Naive thymus-derived CD8-positive, alpha-beta T cell (primary cell): ENCODE measurements at regions not wholly inside any gene's neighbourhood (a gene's known extent, or its start where the extent isn't known, plus 50 kb on each side); places are given as distances from the start of the nearest gene placed in this dataset.
"Not testable (repeated sequence)": the region's sequence is repeated elsewhere in the genome, so short reads cannot be mapped to it uniquely, and the experiment has no call there.

Source experiments
- ATAC-seq, 2 donors: fragments of 150-1000 bp; cut with Tn5 transposase in 1 of 2; sonication (Bioruptor Pico), chemical (Tn5 transposase) in 1 of 2; 1 replicate in 1 of 2; 2 replicates in 1 of 2; pipeline ENCODE4 v1.10.0; 2021; ENCODE audit warnings: mild to moderate bottlenecking in 2 of 2, moderate library complexity in 2 of 2
- POLR2A ChIA-PET: fragments of 350-600 bp; sonication (Branson Sonifier 250); formaldehyde crosslinking; loops from one replicate; lab custom pipeline; 2021; ENCODE audit warnings: antibody characterized with exemption; lab: Charles Lee
- DNase-seq, 10 donors: peaks; one replicate each; pipeline versions ENCODE4 v3.0.0 to v3.0.0-alpha.2; 2020 to 2022
- H3K27ac Mint-ChIP-seq, 10 donors: one replicate each; pipeline ENCODE4 v1.8.0; 2020 to 2022; ENCODE audit warnings: mild to moderate bottlenecking in 10 of 10, mixed read lengths in 10 of 10, moderate library complexity in 4 of 10, inconsistent platforms in 1 of 10
- H3K27me3 Mint-ChIP-seq, 5 donors: one replicate each; pipeline ENCODE4 v1.8.0; 2021 to 2022; ENCODE audit warnings: mixed read lengths in 5 of 5
- H3K36me3 Mint-ChIP-seq, 3 donors: one replicate each; pipeline ENCODE4 v1.8.0; 2020 to 2022; ENCODE audit warnings: mixed read lengths in 3 of 3, mild to moderate bottlenecking in 2 of 3, inconsistent platforms in 1 of 3
- H3K4me1 Mint-ChIP-seq, 4 donors: one replicate each; pipeline ENCODE4 v1.8.0; 2021 to 2022; ENCODE audit warnings: mixed read lengths in 4 of 4
- H3K4me3 Mint-ChIP-seq, 10 donors: one replicate each; pipeline ENCODE4 v1.8.0; 2020 to 2022; ENCODE audit warnings: mild to moderate bottlenecking in 10 of 10, mixed read lengths in 10 of 10, moderate library complexity in 6 of 10, inconsistent platforms in 1 of 10
- H3K9me3 Mint-ChIP-seq, 9 donors: one replicate each; pipeline ENCODE4 v1.8.0; 2020 to 2022; ENCODE audit warnings: mixed read lengths in 9 of 9, mild to moderate bottlenecking in 3 of 9, inconsistent platforms in 1 of 9, moderate library complexity in 1 of 9

DNA sequence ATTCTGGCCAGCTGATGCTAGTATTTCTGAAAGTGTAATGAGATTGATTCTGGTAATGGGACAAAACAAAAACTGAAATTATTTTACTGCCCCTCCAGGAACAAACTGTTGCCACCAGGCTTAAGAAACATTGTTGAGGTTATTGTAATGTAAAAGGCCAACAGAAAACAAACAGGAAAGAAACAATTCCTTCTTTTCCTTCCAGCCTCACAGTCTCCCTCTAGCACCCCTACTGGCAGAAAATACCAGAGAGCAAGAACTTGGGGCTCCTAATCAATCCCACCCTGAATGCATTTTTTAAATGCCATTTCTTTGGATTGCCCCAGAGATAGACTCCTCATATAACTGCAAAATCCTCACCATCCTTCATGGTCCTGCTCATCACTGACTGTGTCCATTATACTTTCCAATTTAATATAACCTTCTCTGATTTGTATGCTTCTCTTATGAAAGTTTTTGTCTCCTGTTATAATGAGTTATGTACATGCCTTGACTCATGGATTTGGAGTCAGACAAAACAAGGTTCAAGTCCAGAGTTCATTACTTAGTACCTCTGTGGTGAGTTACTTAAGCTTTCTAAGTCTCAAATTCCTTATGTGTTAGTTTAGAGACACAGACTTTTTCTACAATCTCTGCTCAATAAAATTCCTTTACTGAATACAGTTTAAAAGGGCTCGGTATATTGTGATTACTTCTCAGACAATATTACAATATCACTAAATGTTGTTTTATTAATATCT is 157.9 kb upstream of the FBN2 start:
- DNase-seq (no peak), ATAC-seq (no peak)
- POLR2A ChIA-PET, result no interaction called here
- Mint-ChIP-seq H3K9me3 (peaks cover 0 to 23% (median 0%) of the 10 kb centered on the region in 9 donors), H3K36me3 (no peaks in the 10 kb centered on the region), H3K27ac (no peak overlapping the region), H3K27me3 (peaks cover 0 to 14% (median 0%) of the 10 kb centered on the region in 5 donors), H3K4me3 (no peak overlapping the region), H3K4me1 (no peaks in the 10 kb centered on the region)

DNA sequence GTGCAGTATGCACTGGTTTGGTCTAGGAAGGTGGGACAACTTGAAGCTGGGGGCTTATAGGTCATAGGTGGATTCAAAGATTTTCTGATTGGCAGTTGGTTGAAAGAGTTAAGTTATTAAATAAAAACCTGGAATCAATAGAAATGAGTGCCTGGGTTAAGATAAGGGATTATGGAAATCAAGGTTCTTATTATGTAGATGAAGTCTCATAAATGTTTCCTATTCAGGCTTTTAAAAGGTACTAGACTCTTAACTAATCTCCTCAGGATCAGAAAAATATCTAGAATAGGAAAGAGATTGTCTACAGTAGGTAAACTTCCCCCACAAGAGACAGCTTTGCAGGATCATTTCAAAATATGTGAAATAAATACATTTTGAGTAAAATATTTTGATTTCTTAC is 163.3 kb upstream of the FBN2 start:
- DNase-seq (no peak), ATAC-seq (no peak)
- peaks cover 0 to 5% (median 0%) of the 10 kb centered on the region in 5 donors for H3K27me3 Mint-ChIP-seq
- no peaks in the 10 kb centered on the region for H3K4me1 Mint-ChIP-seq
- H3K36me3 Mint-ChIP-seq, result no peaks in the 10 kb centered on the region
- no peak overlapping the region for H3K27ac Mint-ChIP-seq
- POLR2A ChIA-PET, result no interaction called here
- no peak overlapping the region for H3K4me3 Mint-ChIP-seq
- no peaks in the 10 kb centered on the region for H3K9me3 Mint-ChIP-seq

DNA sequence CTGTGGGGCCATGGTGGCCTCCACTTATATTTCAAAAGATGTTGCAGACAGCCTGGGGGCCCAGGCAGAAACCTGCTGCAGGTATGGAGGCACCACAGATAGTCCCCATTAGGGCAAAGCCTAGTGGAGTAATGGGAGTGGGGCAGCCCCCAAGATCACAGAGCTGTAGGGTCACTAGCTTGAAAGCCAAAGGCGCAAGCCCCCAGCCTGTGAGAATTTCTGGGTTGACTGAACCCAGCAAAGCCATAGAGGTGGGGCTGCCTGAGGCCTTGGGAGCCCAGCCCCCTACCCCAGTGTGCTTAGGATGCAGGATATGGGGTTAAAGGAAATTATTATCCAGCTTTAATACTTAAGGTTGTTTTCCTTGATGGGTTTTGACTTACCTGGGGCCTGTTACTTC is 165.3 kb upstream of the FBN2 start:
- POLR2A ChIA-PET, result no interaction called here
- no peak for DNase-seq
- peaks cover 0 to 3% (median 0%) of the 10 kb centered on the region in 9 donors for H3K9me3 Mint-ChIP-seq
- H3K36me3 Mint-ChIP-seq, result no peaks in the 10 kb centered on the region
- H3K27me3 Mint-ChIP-seq, result peaks cover 0 to 5% (median 0%) of the 10 kb centered on the region in 5 donors
- ATAC-seq, result no peak
- H3K4me3 Mint-ChIP-seq, result no peak overlapping the region
- H3K27ac Mint-ChIP-seq, result no peak overlapping the region
- H3K4me1 Mint-ChIP-seq, result no peaks in the 10 kb centered on the region

DNA sequence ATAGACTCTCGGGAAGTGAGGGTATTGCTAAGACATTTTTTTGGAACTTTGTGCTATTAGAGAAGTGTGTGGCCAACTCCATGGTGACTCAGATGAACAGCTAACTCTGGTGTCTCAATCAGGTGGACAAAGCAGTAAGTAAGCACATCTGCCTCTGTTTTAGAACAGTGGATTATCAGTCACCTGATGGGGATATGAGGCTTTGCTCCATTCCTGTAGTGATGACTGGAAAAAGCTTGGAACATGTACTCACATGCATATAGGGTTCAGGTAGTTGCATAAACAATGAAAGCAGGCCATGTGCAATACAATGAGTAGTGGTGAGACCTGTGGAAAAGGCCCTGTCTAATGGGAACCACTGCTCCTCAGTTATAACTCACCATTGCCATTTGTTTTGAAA is 168.2 kb upstream of the FBN2 start:
- H3K36me3 Mint-ChIP-seq, result no peaks in the 10 kb centered on the region
- POLR2A ChIA-PET, result no interaction called here
- DNase-seq (no peak), ATAC-seq (no peak)
- no peak overlapping the region for H3K4me3 Mint-ChIP-seq
- no peak overlapping the region for H3K27ac Mint-ChIP-seq
- H3K9me3 Mint-ChIP-seq, result peaks cover 0 to 3% (median 0%) of the 10 kb centered on the region in 9 donors
- H3K27me3 Mint-ChIP-seq, result peaks cover 0 to 5% (median 0%) of the 10 kb centered on the region in 5 donors
- no peaks in the 10 kb centered on the region for H3K4me1 Mint-ChIP-seq

DNA sequence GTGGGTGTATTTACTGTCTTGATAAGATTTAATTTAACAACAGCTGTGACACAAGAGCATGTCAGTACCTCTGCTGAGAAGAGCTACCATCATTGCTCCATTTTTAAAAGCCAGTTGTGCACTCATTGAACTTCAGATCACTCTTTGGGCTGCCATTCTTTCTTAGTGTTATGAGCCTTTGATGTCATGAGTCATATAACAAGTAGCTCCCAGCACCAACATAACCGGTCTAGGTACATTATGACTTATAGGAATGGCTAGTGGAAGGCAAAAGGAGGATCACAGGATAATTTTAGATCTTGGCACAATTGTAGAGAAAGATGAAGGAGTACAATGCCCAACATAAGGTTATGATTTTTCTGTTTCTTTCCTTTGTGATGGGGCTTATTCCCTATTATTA is 170.8 kb upstream of the FBN2 start:
- Mint-ChIP-seq H3K4me3 (no peak overlapping the region), H3K4me1 (no peaks in the 10 kb centered on the region), H3K9me3 (peaks cover 0 to 8% (median 0%) of the 10 kb centered on the region in 9 donors), H3K27ac (no peak overlapping the region), H3K27me3 (peaks cover 0 to 3% (median 0%) of the 10 kb centered on the region in 5 donors), H3K36me3 (no peaks in the 10 kb centered on the region)
- DNase-seq, result no peak
- no peak for ATAC-seq
- POLR2A ChIA-PET, result no interaction called here

DNA sequence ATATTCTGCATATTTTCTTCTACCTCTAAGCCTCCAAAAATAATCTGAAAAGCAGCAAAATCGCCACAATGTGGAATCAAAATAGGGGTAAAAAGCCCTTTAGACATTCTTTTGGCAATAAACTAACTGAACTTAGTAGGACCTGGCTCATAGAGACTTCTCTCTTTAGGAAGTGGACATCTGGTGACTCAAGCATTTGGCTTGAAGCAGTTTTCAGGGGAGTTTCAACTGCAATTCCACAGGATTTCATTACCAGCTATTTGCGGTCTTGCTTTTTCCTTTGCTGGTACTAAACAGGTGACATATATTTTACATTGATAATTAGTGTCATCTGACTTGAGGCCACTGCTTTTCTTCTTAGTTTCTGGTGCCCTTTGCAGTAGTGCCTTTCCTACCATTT is 173.2 kb upstream of the FBN2 start:
- Mint-ChIP-seq H3K4me1 (no peaks in the 10 kb centered on the region), H3K27me3 (peaks cover 0 to 3% (median 0%) of the 10 kb centered on the region in 5 donors), H3K4me3 (no peak overlapping the region), H3K27ac (no peak overlapping the region), H3K36me3 (no peaks in the 10 kb centered on the region), H3K9me3 (peaks cover 0 to 18% (median 4%) of the 10 kb centered on the region in 9 donors)
- no peak for ATAC-seq
- no peak for DNase-seq
- POLR2A ChIA-PET, result no interaction called here

DNA sequence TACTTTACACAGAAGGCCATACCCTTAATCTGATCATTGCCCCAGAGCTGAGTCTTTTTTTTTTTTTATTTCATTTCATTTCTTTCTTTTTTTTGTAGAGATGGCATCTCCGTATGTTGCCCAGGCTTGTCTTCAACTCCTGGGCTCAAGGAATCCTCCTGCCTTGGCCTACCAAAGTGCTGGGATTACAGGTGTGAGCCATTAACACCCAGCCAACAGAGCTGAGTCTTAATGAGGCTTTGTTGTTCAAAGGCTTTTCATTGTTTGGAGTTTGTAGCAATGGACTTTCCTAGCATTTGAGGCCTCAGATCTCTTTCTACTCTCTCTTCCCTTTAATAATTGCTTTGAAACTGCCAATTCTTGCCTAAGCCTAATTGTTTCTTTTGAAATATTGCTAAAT is 176.5 kb upstream of the FBN2 start:
- Mint-ChIP-seq H3K9me3 (peaks cover 0 to 18% (median 4%) of the 10 kb centered on the region in 9 donors), H3K36me3 (no peaks in the 10 kb centered on the region), H3K4me1 (no peaks in the 10 kb centered on the region), H3K27me3 (peaks cover 0 to 2% (median 0%) of the 10 kb centered on the region in 5 donors), H3K4me3 (no peak overlapping the region), H3K27ac (no peak overlapping the region)
- DNase-seq, result no peak
- POLR2A ChIA-PET, result no interaction called here
- ATAC-seq, result no peak

DNA sequence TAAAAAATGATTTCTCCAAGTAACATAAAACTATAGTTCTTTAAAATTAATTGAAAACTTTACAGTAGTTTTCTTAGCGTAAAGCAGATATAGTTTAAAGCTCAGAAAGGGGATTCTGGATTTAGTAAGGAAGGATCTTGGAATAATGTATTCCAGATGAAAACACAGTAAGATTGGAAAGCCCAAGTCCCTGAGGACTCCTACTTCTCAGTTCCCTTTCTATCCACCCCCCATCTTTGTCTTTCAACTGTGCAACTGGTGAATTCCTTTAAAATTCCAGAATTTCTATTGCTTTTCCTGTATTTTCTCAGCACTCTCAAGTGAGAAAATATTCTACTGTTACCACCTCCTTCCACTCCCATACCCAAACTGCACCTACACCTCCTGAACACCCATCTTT is 184.5 kb upstream of the FBN2 start:
- no peak overlapping the region for H3K27ac Mint-ChIP-seq
- no peak for ATAC-seq
- POLR2A ChIA-PET, result no interaction called here
- H3K36me3 Mint-ChIP-seq, result peaks cover 0 to 4% (median 0%) of the 10 kb centered on the region in 3 donors
- H3K4me1 Mint-ChIP-seq, result no peaks in the 10 kb centered on the region
- DNase-seq, result no peak
- H3K4me3 Mint-ChIP-seq, result no peak overlapping the region
- H3K9me3 Mint-ChIP-seq, result peaks cover 0 to 10% (median 1%) of the 10 kb centered on the region in 9 donors
- no peaks in the 10 kb centered on the region for H3K27me3 Mint-ChIP-seq

DNA sequence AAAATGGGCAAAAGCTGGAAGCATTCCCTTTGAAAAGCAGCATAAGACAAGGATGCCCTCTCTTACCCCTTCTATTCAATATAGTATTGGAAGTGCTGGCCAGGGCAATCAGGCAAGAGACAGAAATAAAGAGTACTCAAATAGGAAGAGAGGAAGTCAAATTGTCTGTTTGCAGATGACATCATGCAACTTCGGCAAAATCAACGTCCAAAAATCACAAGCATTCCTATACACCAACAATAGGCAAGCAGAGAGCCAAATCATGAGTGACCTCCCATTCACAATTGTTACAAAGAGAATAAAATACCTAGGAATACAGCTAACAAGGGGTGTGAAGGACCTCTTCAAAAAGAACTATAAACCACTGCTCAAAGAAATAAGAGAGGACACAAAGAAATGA is 192.0 kb upstream of the FBN2 start:
- H3K27ac Mint-ChIP-seq, POLR2A ChIA-PET, H3K4me3 Mint-ChIP-seq, H3K4me1 Mint-ChIP-seq, H3K27me3 Mint-ChIP-seq, DNase-seq, ATAC-seq, H3K9me3 Mint-ChIP-seq, H3K36me3 Mint-ChIP-seq: not testable (repeated sequence)

DNA sequence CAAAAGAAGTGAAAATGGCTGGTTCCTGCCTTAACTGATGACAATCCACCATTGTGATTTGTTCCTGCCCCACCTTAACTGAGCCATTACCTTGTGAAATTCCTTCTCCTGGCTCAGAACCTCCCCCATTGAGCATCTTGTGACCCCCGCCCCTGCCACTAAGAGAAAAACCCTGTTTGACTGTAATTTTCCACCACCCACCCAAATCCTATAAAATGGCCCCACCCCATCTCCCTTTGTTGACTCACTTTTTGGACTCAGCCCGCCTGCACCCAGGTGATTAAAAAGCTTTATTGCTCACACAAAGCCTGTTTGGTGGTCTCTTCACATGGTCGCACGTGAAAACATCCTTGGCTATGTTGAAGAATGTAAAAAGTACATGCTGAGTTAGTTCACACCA is 197.6 kb upstream of the FBN2 start:
- H3K27me3 Mint-ChIP-seq, ATAC-seq, H3K4me3 Mint-ChIP-seq, H3K9me3 Mint-ChIP-seq, DNase-seq, H3K27ac Mint-ChIP-seq, H3K36me3 Mint-ChIP-seq, POLR2A ChIA-PET, H3K4me1 Mint-ChIP-seq: not testable (repeated sequence)

DNA sequence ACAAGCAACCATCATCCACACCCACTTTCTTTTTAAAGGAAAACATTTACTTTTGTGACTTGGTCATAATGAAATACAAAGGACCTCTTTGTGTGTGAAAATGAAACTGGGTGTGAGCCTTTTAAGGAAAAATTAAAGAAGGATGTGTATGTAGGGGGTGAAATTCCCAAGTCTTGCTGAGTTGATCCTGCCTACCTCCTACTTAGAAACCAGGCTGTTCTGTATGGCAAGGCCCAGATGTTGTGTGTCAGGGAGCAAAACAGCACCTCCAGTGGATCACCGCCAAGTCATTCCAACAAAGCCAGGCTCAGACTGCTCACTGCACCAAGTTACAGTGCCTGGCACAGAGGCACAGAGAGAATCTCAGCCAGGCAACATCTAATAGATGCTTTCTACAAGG is 198.5 kb upstream of the FBN2 start:
- H3K27ac Mint-ChIP-seq, result no peak overlapping the region
- no peak overlapping the region for H3K4me3 Mint-ChIP-seq
- POLR2A ChIA-PET, result no interaction called here
- ATAC-seq (no peak), DNase-seq (no peak)
- H3K9me3 Mint-ChIP-seq, result peaks cover 0 to 8% (median 1%) of the 10 kb centered on the region in 9 donors
- peaks cover 0 to 7% (median 0%) of the 10 kb centered on the region in 5 donors for H3K27me3 Mint-ChIP-seq
- H3K36me3 Mint-ChIP-seq, result no peaks in the 10 kb centered on the region
- no peaks in the 10 kb centered on the region for H3K4me1 Mint-ChIP-seq

DNA sequence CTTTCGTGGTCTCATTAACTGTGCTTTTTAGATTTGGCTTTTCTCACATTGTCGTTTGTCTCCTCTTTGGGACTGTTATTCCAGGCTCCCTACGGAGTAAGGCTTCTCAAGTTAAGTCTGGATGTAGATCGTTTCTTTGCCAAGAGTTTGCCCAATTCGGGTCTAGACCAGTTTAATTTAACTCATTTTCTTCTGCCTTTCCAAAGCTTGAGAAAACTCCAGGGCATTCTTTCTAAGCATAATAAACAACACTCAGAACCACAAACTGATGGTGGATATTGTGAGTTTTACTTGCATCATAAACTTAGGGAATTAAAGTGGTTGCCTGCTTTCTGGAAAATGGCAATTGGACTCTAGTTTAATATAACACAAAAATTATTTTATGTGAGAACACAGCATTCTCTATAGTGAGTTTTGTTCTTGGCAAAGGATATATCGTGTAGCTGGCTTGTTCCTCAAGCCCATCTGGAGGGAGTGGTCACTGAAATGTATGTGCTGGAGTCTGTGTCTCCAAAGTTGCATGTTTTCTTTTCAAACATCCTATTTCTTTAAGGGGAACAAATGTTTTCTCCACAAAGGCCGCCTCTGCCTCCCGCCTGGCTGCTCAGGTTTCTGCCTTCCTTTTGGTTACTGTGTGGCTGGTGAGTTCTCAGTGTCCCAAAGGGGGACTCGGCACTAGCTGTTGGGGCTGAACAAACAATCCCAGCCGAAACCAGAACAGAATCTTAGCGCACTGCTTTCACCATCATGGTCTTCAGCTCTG is 211.3 kb upstream of the FBN2 start:
- no peak overlapping the region for H3K27ac Mint-ChIP-seq
- no peak overlapping the region for H3K4me3 Mint-ChIP-seq
- peaks cover 0 to under 1% (median 0%) of the 10 kb centered on the region in 9 donors for H3K9me3 Mint-ChIP-seq
- H3K36me3 Mint-ChIP-seq, result no peaks in the 10 kb centered on the region
- H3K27me3 Mint-ChIP-seq, result no peaks in the 10 kb centered on the region
- DNase-seq (no peak), ATAC-seq (no peak)
- POLR2A ChIA-PET, result no interaction called here
- no peaks in the 10 kb centered on the region for H3K4me1 Mint-ChIP-seq

DNA sequence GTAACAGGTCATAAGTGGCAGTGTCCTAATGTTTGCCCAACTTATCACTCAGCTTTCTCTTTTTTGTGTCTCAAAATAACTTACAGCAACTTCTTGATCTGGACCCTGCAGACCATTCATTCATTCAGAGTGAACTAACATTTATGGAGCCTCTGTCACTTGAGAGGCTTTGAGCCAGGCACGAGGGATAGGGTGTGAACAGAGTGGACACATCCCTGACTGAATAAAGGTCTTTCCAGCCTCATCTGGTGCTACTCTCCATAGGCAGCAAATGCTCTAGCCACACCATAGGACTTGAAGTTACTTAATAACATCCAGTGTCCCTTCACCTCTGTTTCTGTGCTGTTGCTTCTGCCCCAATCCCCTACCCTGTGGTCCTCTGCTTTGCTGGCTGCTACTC is 212.1 kb upstream of the FBN2 start:
- H3K4me3 Mint-ChIP-seq, result no peak overlapping the region

More for the DNA sequence above, 212.1 kb upstream of the FBN2 start:
- Mint-ChIP-seq H3K36me3 (no peaks in the 10 kb centered on the region), H3K27me3 (peaks cover 0 to 3% (median 0%) of the 10 kb centered on the region in 5 donors), H3K4me1 (no peaks in the 10 kb centered on the region), H3K9me3 (peaks cover 0 to 9% (median 0%) of the 10 kb centered on the region in 9 donors), H3K27ac (no peak overlapping the region)
- ATAC-seq (no peak), DNase-seq (no peak)
- POLR2A ChIA-PET, result no interaction called here
